CD4-positive, alpha-beta memory T cell (primary cell): ENCODE measurements at regions not wholly inside any gene's neighbourhood (a gene's known extent, or its start where the extent isn't known, plus 50 kb on each side); places are given as distances from the start of the nearest gene placed in this dataset.

Experiments
- CTCF ChIA-PET: fragments of 350-600 bp; sonication (Branson Sonifier 250); formaldehyde crosslinking; loops from one replicate; lab custom pipeline; 2021; ENCODE audit warnings: inconsistent platforms; ENCODE audit not compliant: partially characterized antibody; lab: Charles Lee
- POLR2A ChIA-PET: fragments of 350-600 bp; sonication (Branson Sonifier 250); formaldehyde crosslinking; loops from one replicate; lab custom pipeline; 2021; ENCODE audit not compliant: partially characterized antibody; lab: Charles Lee
- DNase-seq, 5 donors: peaks; one replicate each; pipeline versions ENCODE4 v3.0.0 to v3.0.0-alpha.2; 2020 to 2022; ENCODE audit warnings: mixed read lengths in 1 of 5
- H3K27ac ChIP-seq: one replicate; pipeline ENCODE4 v1.7.0; 2013; ENCODE audit warnings: low read depth, low read length
- H3K27me3 ChIP-seq: 2 replicates; pipeline ENCODE4 v1.7.0; 2013; ENCODE audit warnings: mild to moderate bottlenecking, low read length, moderate library complexity; ENCODE audit not compliant: insufficient read depth
- H3K36me3 ChIP-seq: 2 replicates; pipeline ENCODE4 v1.7.0; 2013; ENCODE audit warnings: mild to moderate bottlenecking, low read length, moderate library complexity; ENCODE audit not compliant: insufficient read depth
- H3K4me1 ChIP-seq: 2 replicates; pipeline ENCODE4 v1.7.0; 2013; ENCODE audit warnings: mild to moderate bottlenecking, low read length, moderate library complexity; ENCODE audit not compliant: insufficient read depth
- H3K4me3 ChIP-seq, 2 donors: one replicate each; pipeline ENCODE4 v1.7.0; 2013; ENCODE audit warnings: low read length in 2 of 2, mild to moderate bottlenecking in 1 of 2
- H3K9me3 ChIP-seq, 2 donors: one replicate each; pipeline ENCODE4 v1.7.0; 2013; ENCODE audit warnings: low read length in 2 of 2, control low read depth in 1 of 2; ENCODE audit not compliant: control insufficient read depth in 1 of 2
- H3K27ac Mint-ChIP-seq, 7 donors: one replicate each; pipeline ENCODE4 v1.8.0; 2020 to 2021; ENCODE audit warnings: mixed read lengths in 7 of 7, mild to moderate bottlenecking in 6 of 7, inconsistent platforms in 3 of 7, moderate library complexity in 3 of 7
- H3K27me3 Mint-ChIP-seq, 2 donors: one replicate each; pipeline ENCODE4 v1.8.0; 2020 to 2021; ENCODE audit warnings: mixed read lengths in 2 of 2
- H3K36me3 Mint-ChIP-seq, 2 donors: one replicate each; pipeline ENCODE4 v1.8.0; 2020 to 2021; ENCODE audit warnings: mixed read lengths in 2 of 2, inconsistent platforms in 1 of 2, mild to moderate bottlenecking in 1 of 2
- H3K4me1 Mint-ChIP-seq, 4 donors: one replicate each; pipeline ENCODE4 v1.8.0; 2020 to 2021; ENCODE audit warnings: mixed read lengths in 4 of 4, mild to moderate bottlenecking in 1 of 4
- H3K4me3 Mint-ChIP-seq, 8 donors: one replicate each; pipeline ENCODE4 v1.8.0; 2020 to 2021; ENCODE audit warnings: mixed read lengths in 8 of 8, mild to moderate bottlenecking in 7 of 8, moderate library complexity in 6 of 8, inconsistent platforms in 3 of 8
- H3K9me3 Mint-ChIP-seq, 8 donors: one replicate each; pipeline ENCODE4 v1.8.0; 2020 to 2021; ENCODE audit warnings: mixed read lengths in 8 of 8, mild to moderate bottlenecking in 5 of 8, inconsistent platforms in 3 of 8, moderate library complexity in 1 of 8
- intact Hi-C: fragments of 100-400 bp; cut with micrococcal nuclease; formaldehyde crosslinking; loops from one replicate; pipeline ENCODE4 v1.15.1; 2023

DNA sequence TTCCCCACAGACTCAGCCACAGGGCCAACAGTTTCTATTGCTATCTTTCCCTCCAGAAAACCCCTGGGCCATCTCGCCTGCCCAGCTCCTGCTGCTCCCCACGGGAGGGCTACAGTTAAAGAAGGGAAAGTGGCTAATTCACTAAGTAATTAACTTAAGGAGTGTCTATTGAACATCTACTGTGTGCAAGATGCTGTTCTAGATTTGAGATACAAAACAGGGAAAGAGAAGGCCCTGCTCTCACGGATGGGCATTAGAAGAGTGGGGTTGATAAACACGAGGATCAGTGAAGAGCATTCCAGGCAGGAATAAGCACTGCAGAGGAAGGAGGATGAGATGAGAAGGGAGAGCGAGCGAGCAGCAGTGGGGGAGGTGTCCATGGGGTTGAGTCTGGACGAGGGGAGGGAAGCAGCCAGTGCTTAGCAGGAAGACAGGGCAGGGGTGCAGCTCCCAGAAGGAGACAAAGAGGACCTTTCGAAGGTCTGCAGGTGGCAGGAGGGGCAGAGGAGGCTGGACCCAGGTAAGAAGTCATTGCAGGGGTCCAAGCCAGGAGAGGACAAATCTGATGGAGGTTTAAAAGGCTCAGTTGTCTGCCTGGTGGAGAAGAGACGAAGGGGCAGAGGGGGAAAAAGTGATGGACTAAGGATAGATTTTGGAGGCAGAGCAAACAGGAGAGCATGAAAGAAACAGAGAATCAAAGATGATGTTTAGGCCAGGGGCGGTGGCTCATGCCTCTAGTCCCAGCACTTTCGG, 64.7 kb downstream of the KLF15 start:
- Histone ChIP-seq H3K36me3 (no peaks in the 10 kb centered on the region), H3K27ac (no peak overlapping the region), H3K4me3 (no peak overlapping the region), H3K9me3 (no peaks in the 10 kb centered on the region), H3K4me1 (no peaks in the 10 kb centered on the region), H3K27me3 (peaks cover 8% of the 10 kb centered on the region)
- Mint-ChIP-seq H3K4me1 (peaks cover 3 to 4% (median 4%) of the 10 kb centered on the region in 4 donors), H3K36me3 (no peaks in the 10 kb centered on the region), H3K27ac (no peak overlapping the region), H3K9me3 (no peaks in the 10 kb centered on the region), H3K4me3 (no peak overlapping the region), H3K27me3 (peaks cover 15 to 22% of the 10 kb centered on the region in 2 donors)
- ChIA-PET POLR2A (no interaction called here), CTCF (no interaction called here)
- DNase-seq = no peak
- intact Hi-C loops = no loop called here

DNA sequence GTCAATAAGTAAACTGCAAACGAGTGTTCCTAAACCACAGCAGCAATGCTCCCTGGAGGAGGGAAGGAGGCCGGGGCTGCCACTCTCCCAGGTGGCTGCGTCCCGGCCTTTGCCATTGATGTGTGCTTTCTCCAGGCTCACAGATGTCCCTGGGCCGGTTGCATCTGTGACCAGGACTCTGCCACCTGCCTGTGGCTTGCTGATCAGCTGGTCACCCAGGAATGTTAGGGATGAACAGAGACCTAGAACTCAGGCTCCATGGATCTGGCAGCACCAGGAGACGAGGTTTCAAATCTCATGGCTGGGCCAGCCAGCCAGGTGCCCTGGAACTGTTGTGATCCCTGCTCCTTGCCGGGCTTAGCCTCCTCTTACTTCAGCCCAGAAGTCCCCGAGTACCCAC, 65.7 kb downstream of the KLF15 start:
- Mint-ChIP-seq H3K4me1 (peaks cover 3 to 4% (median 4%) of the 10 kb centered on the region in 4 donors), H3K36me3 (no peaks in the 10 kb centered on the region), H3K27ac (no peak overlapping the region), H3K9me3 (no peaks in the 10 kb centered on the region), H3K4me3 (no peak overlapping the region), H3K27me3 (peaks cover 16 to 24% of the 10 kb centered on the region in 2 donors)
- intact Hi-C loops = no loop called here
- Histone ChIP-seq H3K27me3 (peaks cover 8% of the 10 kb centered on the region), H3K4me3 (no peak overlapping the region), H3K36me3 (no peaks in the 10 kb centered on the region), H3K9me3 (no peaks in the 10 kb centered on the region), H3K27ac (no peak overlapping the region), H3K4me1 (no peaks in the 10 kb centered on the region)
- no peak for DNase-seq
- POLR2A ChIA-PET = no interaction called here
- CTCF ChIA-PET = no interaction called here

DNA sequence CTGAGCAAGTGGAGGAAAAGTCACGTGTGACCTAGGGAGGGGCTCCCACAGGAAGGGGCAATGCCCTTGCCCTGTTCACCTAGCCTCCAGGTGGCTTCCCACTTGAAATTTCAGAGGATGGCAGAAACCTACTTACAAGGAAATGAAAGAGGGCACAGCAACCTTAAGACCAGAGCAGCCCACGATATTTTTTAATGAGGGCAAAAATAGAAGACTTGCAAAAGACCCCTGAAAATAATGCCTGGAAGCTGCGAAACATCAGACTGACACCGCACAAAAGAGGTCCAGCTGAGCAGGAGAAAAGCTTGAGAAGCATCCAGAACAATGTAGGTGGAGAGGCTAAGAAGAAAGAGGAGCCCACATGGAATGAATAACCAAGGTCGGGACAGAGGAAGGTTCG, 66.1 kb downstream of the KLF15 start:
- H3K4me1 Mint-ChIP-seq = peaks cover 3 to 4% (median 4%) of the 10 kb centered on the region in 4 donors
- ChIA-PET POLR2A (no interaction called here), CTCF (no interaction called here)
- peaks cover 18 to 27% of the 10 kb centered on the region in 2 donors for H3K27me3 Mint-ChIP-seq
- no peaks in the 10 kb centered on the region for H3K9me3 ChIP-seq
- no peak overlapping the region for H3K4me3 ChIP-seq
- no peak overlapping the region for H3K27ac ChIP-seq
- no peaks in the 10 kb centered on the region for H3K9me3 Mint-ChIP-seq
- H3K4me1 ChIP-seq = no peaks in the 10 kb centered on the region
- peaks cover 8% of the 10 kb centered on the region for H3K27me3 ChIP-seq
- no peak overlapping the region for H3K4me3 Mint-ChIP-seq
- no peaks in the 10 kb centered on the region for H3K36me3 Mint-ChIP-seq
- no peak overlapping the region for H3K27ac Mint-ChIP-seq
- H3K36me3 ChIP-seq = no peaks in the 10 kb centered on the region
- no peak for DNase-seq
- intact Hi-C loops = no loop called here

DNA sequence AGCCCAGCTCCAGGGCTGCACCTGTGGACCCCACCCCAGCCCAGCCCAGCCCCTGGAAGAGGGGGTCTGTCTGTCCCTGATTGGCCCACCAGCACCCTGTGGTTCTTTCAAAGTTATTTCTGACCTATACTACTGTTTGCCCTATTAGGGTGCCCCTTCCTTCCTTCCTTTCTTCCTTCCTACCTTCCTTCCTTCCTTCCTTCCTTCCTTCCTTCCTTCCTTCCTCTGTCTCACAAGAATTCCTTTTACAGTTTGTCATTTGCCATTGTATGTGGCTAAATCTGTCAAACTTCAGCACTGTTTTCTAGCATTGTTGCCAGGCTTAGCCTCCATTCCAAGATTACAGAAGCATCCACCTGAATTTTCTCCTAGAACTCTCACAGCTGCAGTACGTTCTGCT, 66.9 kb downstream of the KLF15 start:
- Mint-ChIP-seq H3K4me3 (no peak overlapping the region), H3K27me3 (peaks cover 20 to 31% of the 10 kb centered on the region in 2 donors), H3K4me1 (peaks cover 3 to 4% (median 4%) of the 10 kb centered on the region in 4 donors), H3K36me3 (no peaks in the 10 kb centered on the region), H3K9me3 (no peaks in the 10 kb centered on the region), H3K27ac (no peak overlapping the region)
- no peaks in the 10 kb centered on the region for H3K9me3 ChIP-seq
- ChIA-PET CTCF (no interaction called here), POLR2A (no interaction called here)
- no peaks in the 10 kb centered on the region for H3K4me1 ChIP-seq
- DNase-seq = no peak
- H3K4me3 ChIP-seq = no peak overlapping the region
- intact Hi-C loops = no loop called here
- no peak overlapping the region for H3K27ac ChIP-seq
- no peaks in the 10 kb centered on the region for H3K36me3 ChIP-seq
- H3K27me3 ChIP-seq = peaks cover 8% of the 10 kb centered on the region

DNA sequence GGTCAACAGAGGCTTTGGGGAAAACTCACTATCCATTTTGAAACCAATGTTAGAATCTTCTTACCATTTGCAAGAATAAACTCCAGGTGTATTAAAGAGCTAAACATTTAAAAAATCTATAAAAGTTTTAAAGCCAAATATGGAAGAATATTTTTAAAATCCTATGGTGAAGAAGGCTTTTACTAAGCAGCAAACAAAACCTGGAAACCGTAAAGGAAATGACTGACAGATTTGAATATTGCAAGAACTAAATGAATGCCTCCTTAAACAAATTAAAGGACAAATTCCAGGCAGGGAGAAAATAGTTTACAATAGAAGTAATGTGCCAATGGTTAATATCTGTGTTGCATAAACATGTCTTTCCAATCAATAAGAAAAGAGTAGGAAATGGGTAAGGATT, 68.1 kb downstream of the KLF15 start:
- Histone ChIP-seq H3K36me3 (no peaks in the 10 kb centered on the region), H3K4me1 (no peaks in the 10 kb centered on the region), H3K27me3 (peaks cover 8% of the 10 kb centered on the region), H3K9me3 (no peaks in the 10 kb centered on the region), H3K27ac (no peak overlapping the region), H3K4me3 (no peak overlapping the region)
- Mint-ChIP-seq H3K4me3 (no peak overlapping the region), H3K9me3 (no peaks in the 10 kb centered on the region), H3K27ac (no peak overlapping the region), H3K36me3 (no peaks in the 10 kb centered on the region), H3K27me3 (peaks cover 21 to 29% of the 10 kb centered on the region in 2 donors), H3K4me1 (peaks cover 3 to 4% (median 4%) of the 10 kb centered on the region in 4 donors)
- ChIA-PET POLR2A (no interaction called here), CTCF (no interaction called here)
- no peak for DNase-seq
- intact Hi-C loops = no loop called here

DNA sequence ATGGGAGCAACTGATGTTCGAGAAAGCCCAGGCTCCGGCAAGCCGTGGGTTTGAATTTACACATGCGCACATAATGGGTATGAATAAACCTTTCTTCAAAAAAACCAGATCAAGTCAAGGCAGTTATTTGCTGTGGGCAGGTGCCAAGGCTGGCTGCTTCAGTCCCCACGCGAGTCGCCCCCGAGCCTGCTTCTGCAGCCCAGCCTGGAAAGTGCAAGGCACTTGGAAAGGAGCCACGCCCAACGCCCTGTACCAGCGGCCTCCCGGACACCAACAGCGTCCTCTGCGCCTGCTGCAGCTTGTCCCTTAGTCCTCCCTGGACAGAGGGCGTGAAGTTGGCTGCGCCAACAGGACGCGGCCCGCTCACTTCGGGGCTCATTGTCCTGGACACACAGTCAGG, 68.9 kb downstream of the KLF15 start:
- intact Hi-C loops = no loop called here
- Mint-ChIP-seq H3K4me1 (peaks cover 3 to 4% (median 4%) of the 10 kb centered on the region in 4 donors), H3K27me3 (peaks cover 23 to 29% of the 10 kb centered on the region in 2 donors), H3K27ac (no peak overlapping the region), H3K9me3 (no peaks in the 10 kb centered on the region), H3K36me3 (no peaks in the 10 kb centered on the region), H3K4me3 (no peak overlapping the region)
- H3K4me3 ChIP-seq = no peak overlapping the region
- no peaks in the 10 kb centered on the region for H3K9me3 ChIP-seq
- POLR2A ChIA-PET = no interaction called here
- no peak overlapping the region for H3K27ac ChIP-seq
- no peak for DNase-seq
- no peaks in the 10 kb centered on the region for H3K36me3 ChIP-seq
- CTCF ChIA-PET = no interaction called here
- H3K4me1 ChIP-seq = no peaks in the 10 kb centered on the region
- H3K27me3 ChIP-seq = peaks cover 8% of the 10 kb centered on the region

DNA sequence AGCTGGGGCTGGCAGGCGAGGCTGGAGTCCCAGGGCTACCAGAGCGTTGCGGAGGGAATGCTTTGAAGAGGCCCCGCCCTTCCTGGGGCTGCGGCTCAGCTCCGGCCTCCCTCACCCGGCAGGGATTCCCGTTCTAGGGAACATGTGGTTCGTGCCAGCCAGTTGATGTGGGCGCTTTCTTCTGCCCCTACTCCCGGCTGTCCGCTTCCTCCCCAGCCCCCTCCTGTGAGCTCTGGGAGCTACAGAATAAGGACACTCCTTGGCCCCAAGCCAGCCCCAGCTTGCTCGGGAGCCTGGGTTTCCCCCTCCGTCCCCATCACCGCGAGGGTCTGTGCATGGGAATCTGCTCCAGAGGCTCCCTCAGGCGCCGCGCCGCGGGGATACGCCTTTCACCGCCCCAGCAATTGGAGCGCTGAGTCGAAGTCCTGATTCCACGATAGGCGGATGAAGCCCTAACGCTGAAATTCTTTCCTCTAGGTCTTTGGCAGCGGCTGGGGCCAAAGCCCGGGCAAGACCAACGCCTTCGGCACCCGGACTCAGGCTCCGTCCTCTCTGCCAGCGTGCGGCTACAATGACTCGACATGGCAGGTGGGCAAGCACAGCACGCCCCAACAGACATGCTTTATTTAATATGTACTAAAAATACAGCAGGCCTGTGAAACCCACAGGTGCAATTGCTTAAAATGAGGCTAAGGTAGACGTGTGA, 69.5 kb downstream of the KLF15 start:
- Histone ChIP-seq H3K9me3 (no peaks in the 10 kb centered on the region), H3K36me3 (no peaks in the 10 kb centered on the region), H3K4me3 (no peak overlapping the region), H3K27ac (no peak overlapping the region), H3K4me1 (no peaks in the 10 kb centered on the region), H3K27me3 (peaks cover 8% of the 10 kb centered on the region)
- ChIA-PET POLR2A (no interaction called here), CTCF (no interaction called here)
- intact Hi-C loops = no loop called here
- no peak overlapping the region for H3K27ac Mint-ChIP-seq
- no peaks in the 10 kb centered on the region for H3K36me3 Mint-ChIP-seq
- no peak for DNase-seq
- peak overlapping the region in 2 of 8 donors; percentile 18 to 50 for H3K4me3 Mint-ChIP-seq
- H3K27me3 Mint-ChIP-seq = peaks cover 23 to 29% of the 10 kb centered on the region in 2 donors
- no peaks in the 10 kb centered on the region for H3K9me3 Mint-ChIP-seq
- H3K4me1 Mint-ChIP-seq = peaks cover 3 to 4% (median 4%) of the 10 kb centered on the region in 4 donors
